HK-2 (cell line): ENCODE measurements at regions not wholly inside any gene's neighbourhood (a gene's known extent, or its start where the extent isn't known, plus 50 kb on each side); places are given as distances from the start of the nearest gene placed in this dataset.

Source experiments
- DNase-seq: peaks from one replicate; pipeline ENCODE4 v3.0.0-alpha.2; 2018; ENCODE audit not compliant: unreplicated experiment

- DNase-seq, result no peak
These were observed 464.6 kb downstream of the CDH26 start for GRCh38 chr20:60422848-60423247.

- no peak for DNase-seq
These were observed 466.2 kb downstream of the CDH26 start for GRCh38 chr20:60424267-60424902.

GRCh38 chr20:60427516-60427915, 469.3 kb downstream of the CDH26 start:
- DNase-seq, result no peak

- DNase-seq, result no peak
These were observed 470.4 kb downstream of the CDH26 start for GRCh38 chr20:60428651-60429050.

GRCh38 chr20:60430516-60431001, 472.3 kb downstream of the CDH26 start:
- no peak for DNase-seq

- DNase-seq, result no peak
These were observed 473.1 kb downstream of the CDH26 start for GRCh38 chr20:60431349-60431748.

GRCh38 chr20:60437418-60437817, 479.2 kb downstream of the CDH26 start:
- no peak for DNase-seq

- DNase-seq, result no peak
These were observed 488.3 kb downstream of the CDH26 start for GRCh38 chr20:60446267-60447111.

- DNase-seq, result no peak
These were observed 489.5 kb downstream of the CDH26 start for GRCh38 chr20:60447703-60448102.

GRCh38 chr20:60453388-60454246, 495.4 kb downstream of the CDH26 start:
- no peak for DNase-seq

- DNase-seq, result no peak
These were observed 496.3 kb downstream of the CDH26 start for GRCh38 chr20:60454491-60454890.

GRCh38 chr20:60455272-60455671, 497.0 kb downstream of the CDH26 start:
- no peak for DNase-seq

- DNase-seq, result no peak
These were observed 501.0 kb downstream of the CDH26 start for GRCh38 chr20:60459212-60459611.

- DNase-seq, result no peak
These were observed 503.8 kb downstream of the CDH26 start for GRCh38 chr20:60461993-60462392.

GRCh38 chr20:60463798-60464197, 505.6 kb downstream of the CDH26 start:
- no peak for DNase-seq

- DNase-seq, result no peak
These were observed 507.2 kb downstream of the CDH26 start for GRCh38 chr20:60465439-60465838.

GRCh38 chr20:60465993-60466686, 507.9 kb downstream of the CDH26 start:
- DNase-seq, result no peak

GRCh38 chr20:60466687-60467022, 508.4 kb downstream of the CDH26 start:
- DNase-seq, result no peak

- DNase-seq, result no peak
These were observed 508.9 kb downstream of the CDH26 start for GRCh38 chr20:60467078-60467477.

- DNase-seq, result no peak
These were observed 509.5 kb downstream of the CDH26 start for GRCh38 chr20:60467771-60468170.

- DNase-seq, result no peak
These were observed 511.6 kb downstream of the CDH26 start for GRCh38 chr20:60469829-60470228.

GRCh38 chr20:60470366-60470765, 512.1 kb downstream of the CDH26 start:
- DNase-seq, result no peak
